ENCODE measurements at regions not wholly inside any gene's neighbourhood (a gene's known extent, or its start where the extent isn't known, plus 50 kb on each side); places are given as distances from the start of the nearest gene placed in this dataset.

- Histone ChIP-seq H3K9me3 (no peaks in the 10 kb centered on the region), H3K27me3 (ENCODE audit: low read depth) (no peaks in the 10 kb centered on the region), H3K4me3 (no peak overlapping the region), H3K4me1 (peaks cover under 1% of the 10 kb centered on the region), H3K36me3 (no peaks in the 10 kb centered on the region), H3K27ac (no peak overlapping the region)
- no peak for TF ChIP-seq CTCF (IDR thresholded peaks at IDR 0.05)
- intact Hi-C loops (cut with DNase I) = no loop called here
- no peak for DNase-seq
- ATAC-seq = no peak
Observed at GRCh38 chr5:147957901-147958300, 51.6 kb upstream of the C5orf46 start.

GRCh38 chr5:147956842-147957223 lies 50.5 kb upstream of the C5orf46 start:
- intact Hi-C loops (cut with DNase I) = no loop called here
- no peaks in the 10 kb centered on the region for H3K36me3 ChIP-seq
- H3K27ac ChIP-seq = no peak overlapping the region
- H3K27me3 ChIP-seq (ENCODE audit: low read depth) = no peaks in the 10 kb centered on the region
- H3K4me3 ChIP-seq = no peak overlapping the region
- no peak for TF ChIP-seq CTCF (IDR thresholded peaks at IDR 0.05)
- no peaks in the 10 kb centered on the region for H3K9me3 ChIP-seq
- no peak for ATAC-seq
- no peak for DNase-seq
- no peaks in the 10 kb centered on the region for H3K4me1 ChIP-seq

GRCh38 chr5:147956064-147956841 lies 49.9 kb upstream of the C5orf46 start:
- ATAC-seq (no peak), DNase-seq (no peak)
- Histone ChIP-seq H3K27ac (no peak overlapping the region), H3K36me3 (no peaks in the 10 kb centered on the region), H3K9me3 (no peaks in the 10 kb centered on the region), H3K27me3 (ENCODE audit: low read depth) (no peaks in the 10 kb centered on the region), H3K4me3 (no peak overlapping the region), H3K4me1 (no peaks in the 10 kb centered on the region)
- intact Hi-C loops (cut with DNase I) = no loop called here
- TF ChIP-seq CTCF (IDR thresholded peaks at IDR 0.05) = no peak
